ENCODE measurements at regions not wholly inside any gene's neighbourhood (a gene's known extent, or its start where the extent isn't known, plus 50 kb on each side); places are given as distances from the start of the nearest gene placed in this dataset.

DNA sequence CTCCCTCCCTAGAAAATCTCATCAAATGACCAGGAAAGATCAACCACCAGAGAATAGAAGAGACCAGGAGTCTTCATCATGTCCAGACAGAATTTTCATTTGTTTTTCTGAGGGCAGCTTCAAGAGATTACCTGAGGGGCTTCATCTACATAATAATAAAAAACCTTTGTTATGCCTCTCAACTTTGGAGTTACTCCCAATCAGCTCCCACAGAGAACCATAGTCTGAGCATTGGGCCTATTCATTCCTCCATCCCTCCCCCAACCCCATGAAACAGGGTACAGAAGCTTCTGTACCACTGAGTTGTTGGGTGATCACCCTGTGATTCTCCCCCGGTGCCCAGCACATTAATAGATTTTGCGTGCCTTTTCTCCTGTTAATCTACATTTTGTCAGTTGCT lies 53.3 kb upstream of the PRRC2C start:
- TF ChIP-seq, protein P1, sequence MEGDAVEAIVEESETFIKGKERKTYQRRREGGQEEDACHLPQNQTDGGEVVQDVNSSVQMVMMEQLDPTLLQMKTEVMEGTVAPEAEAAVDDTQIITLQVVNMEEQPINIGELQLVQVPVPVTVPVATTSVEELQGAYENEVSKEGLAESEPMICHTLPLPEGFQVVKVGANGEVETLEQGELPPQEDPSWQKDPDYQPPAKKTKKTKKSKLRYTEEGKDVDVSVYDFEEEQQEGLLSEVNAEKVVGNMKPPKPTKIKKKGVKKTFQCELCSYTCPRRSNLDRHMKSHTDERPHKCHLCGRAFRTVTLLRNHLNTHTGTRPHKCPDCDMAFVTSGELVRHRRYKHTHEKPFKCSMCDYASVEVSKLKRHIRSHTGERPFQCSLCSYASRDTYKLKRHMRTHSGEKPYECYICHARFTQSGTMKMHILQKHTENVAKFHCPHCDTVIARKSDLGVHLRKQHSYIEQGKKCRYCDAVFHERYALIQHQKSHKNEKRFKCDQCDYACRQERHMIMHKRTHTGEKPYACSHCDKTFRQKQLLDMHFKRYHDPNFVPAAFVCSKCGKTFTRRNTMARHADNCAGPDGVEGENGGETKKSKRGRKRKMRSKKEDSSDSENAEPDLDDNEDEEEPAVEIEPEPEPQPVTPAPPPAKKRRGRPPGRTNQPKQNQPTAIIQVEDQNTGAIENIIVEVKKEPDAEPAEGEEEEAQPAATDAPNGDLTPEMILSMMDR (IDR thresholded peaks at IDR 0.05) = no peak
- TF ChIP-seq EZH2 (IDR thresholded peaks at IDR 0.05; ENCODE audit: borderline replicate concordance, insufficient read depth, low read depth, low read length, poor library complexity, severe bottlenecking) = no peak
